SK-N-SH treated with all-trans-retinoic acid at 6 μM for 48 hours (cell line): ENCODE measurements at regions not wholly inside any gene's neighbourhood (a gene's known extent, or its start where the extent isn't known, plus 50 kb on each side); places are given as distances from the start of the nearest gene placed in this dataset.

Source experiments
- ATAC-seq: fragments of 200-7000 bp; cut with Tn5 transposase; 3 replicates; pipeline ENCODE4 v1.9.1; 2020; ENCODE audit warnings: mild to moderate bottlenecking, moderate library complexity
- BACH2 ChIP-seq: fragments of 250-450 bp; sonication (Bioruptor Pico); IDR thresholded peaks from 2 replicates; pipeline ENCODE4 v1.9.0; 2021; ENCODE audit warnings: mild to moderate bottlenecking, borderline replicate concordance
- ESRRG ChIP-seq: fragments of 250-450 bp; sonication (Bioruptor Pico); IDR thresholded peaks from 2 replicates; pipeline ENCODE4 v1.6.1; 2021; ENCODE audit warnings: mild to moderate bottlenecking
- GLIS3 ChIP-seq: fragments of 250-450 bp; sonication (Bioruptor Pico); IDR thresholded peaks from 2 replicates; pipeline ENCODE4 v1.5.0; 2020; ENCODE audit warnings: mild to moderate bottlenecking, moderate library complexity
- ISL1 ChIP-seq: fragments of 250-450 bp; sonication (Bioruptor Pico); IDR thresholded peaks from 2 replicates; pipeline ENCODE4 v2.1.2; 2022; ENCODE audit warnings: mild to moderate bottlenecking, moderate library complexity
- OSR1 ChIP-seq: fragments of 250-450 bp; sonication (Bioruptor Pico); IDR thresholded peaks from 2 replicates; pipeline ENCODE4 v1.8.0; 2022; ENCODE audit warnings: moderate library complexity, mild to moderate bottlenecking, inconsistent platforms
- PPARA ChIP-seq: fragments of 250-450 bp; sonication (Bioruptor Pico); IDR thresholded peaks from 2 replicates; pipeline ENCODE4 v1.5.0; 2020; ENCODE audit warnings: mild to moderate bottlenecking, borderline replicate concordance
- RARB ChIP-seq: fragments of 250-450 bp; sonication (Bioruptor Pico); IDR thresholded peaks from 2 replicates; pipeline ENCODE4 v1.8.0; 2021; ENCODE audit warnings: mild to moderate bottlenecking, moderate library complexity
- SNAI2 ChIP-seq: fragments of 250-450 bp; sonication (Bioruptor Pico); IDR thresholded peaks from 2 replicates; pipeline ENCODE4 v1.5.0; 2020; ENCODE audit warnings: mild to moderate bottlenecking, moderate library complexity
- TCF4 ChIP-seq: fragments of 250-450 bp; sonication (Bioruptor Pico); IDR thresholded peaks from 2 replicates; pipeline ENCODE4 v1.8.0; 2021; ENCODE audit warnings: mild to moderate bottlenecking, moderate library complexity, borderline replicate concordance
- TOX ChIP-seq: fragments of 250-450 bp; sonication (Bioruptor Pico); IDR thresholded peaks from 2 replicates; pipeline ENCODE4 v1.8.0; 2021; ENCODE audit warnings: mild to moderate bottlenecking, moderate library complexity, borderline replicate concordance
- ZC3H10 ChIP-seq: fragments of 250-450 bp; sonication (Bioruptor Pico); IDR thresholded peaks from 2 replicates; pipeline ENCODE4 v1.5.1; 2021; ENCODE audit warnings: mild to moderate bottlenecking, moderate library complexity
- ZFP3 ChIP-seq: fragments of 250-450 bp; sonication (Bioruptor Pico); IDR thresholded peaks from 2 replicates; pipeline ENCODE4 v1.5.0; 2020; ENCODE audit warnings: mild to moderate bottlenecking, moderate library complexity
- ZNF565 ChIP-seq: fragments of 450-650 bp; formaldehyde crosslinking; conservative IDR thresholded peaks from 2 replicates; pipeline ENCODE4 v1.5.0; 2020; ENCODE audit warnings: low read depth, mild to moderate bottlenecking, moderate library complexity
- ZNF70 ChIP-seq: fragments of 450-650 bp; formaldehyde crosslinking; IDR thresholded peaks from 2 replicates; pipeline ENCODE4 v1.5.0; 2020; ENCODE audit warnings: mild to moderate bottlenecking, moderate library complexity
- ZNF8 ChIP-seq: fragments of 450-650 bp; formaldehyde crosslinking; IDR thresholded peaks from 2 replicates; pipeline ENCODE4 v1.5.0; 2020; ENCODE audit warnings: mild to moderate bottlenecking, moderate library complexity
- TF ChIP-seq, protein P1 (sequence below): fragments of 250-450 bp; sonication (Bioruptor Pico); IDR thresholded peaks from 2 replicates; pipeline ENCODE4 v1.5.1; 2020; ENCODE audit warnings: low read depth, mild to moderate bottlenecking, moderate library complexity
- TF ChIP-seq, protein P2 (sequence below): fragments of 250-450 bp; sonication (Bioruptor Pico); IDR thresholded peaks from 2 replicates; pipeline ENCODE4 v1.5.0; 2020; ENCODE audit warnings: mild to moderate bottlenecking, moderate library complexity
- TF ChIP-seq, protein P3 (sequence below): fragments of 250-450 bp; sonication (Bioruptor Pico); IDR thresholded peaks from 2 replicates; pipeline ENCODE4 v1.8.0; 2020; ENCODE audit warnings: mild to moderate bottlenecking, moderate library complexity, borderline replicate concordance
- TF ChIP-seq, protein P4 (sequence below): fragments of 250-450 bp; sonication (Bioruptor Pico); IDR thresholded peaks from 2 replicates; pipeline ENCODE4 v1.5.1; 2021; ENCODE audit warnings: mild to moderate bottlenecking, moderate library complexity

DNA sequence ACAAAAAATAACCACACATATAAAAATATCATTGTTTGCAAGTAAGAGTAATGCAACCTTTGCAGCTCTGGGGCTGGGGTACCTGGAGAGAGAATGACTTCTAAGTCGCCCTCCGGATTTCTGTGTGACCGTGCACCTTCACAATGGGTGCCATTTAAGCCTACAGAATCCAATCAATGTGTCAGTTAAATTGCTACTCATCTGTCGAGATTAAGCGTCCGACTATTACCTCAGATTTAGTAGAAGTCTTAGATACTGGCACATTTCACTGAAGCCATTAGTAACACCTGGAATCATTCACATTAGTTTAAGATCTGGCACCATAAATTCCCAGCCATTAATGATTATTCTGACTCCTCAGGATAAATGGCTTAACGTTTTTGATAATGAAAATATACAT, 507.3 kb upstream of the MGMT start:
- no peak for TF ChIP-seq PPARA (CRISPR knock-in tag)
- TF ChIP-seq, protein P1, sequence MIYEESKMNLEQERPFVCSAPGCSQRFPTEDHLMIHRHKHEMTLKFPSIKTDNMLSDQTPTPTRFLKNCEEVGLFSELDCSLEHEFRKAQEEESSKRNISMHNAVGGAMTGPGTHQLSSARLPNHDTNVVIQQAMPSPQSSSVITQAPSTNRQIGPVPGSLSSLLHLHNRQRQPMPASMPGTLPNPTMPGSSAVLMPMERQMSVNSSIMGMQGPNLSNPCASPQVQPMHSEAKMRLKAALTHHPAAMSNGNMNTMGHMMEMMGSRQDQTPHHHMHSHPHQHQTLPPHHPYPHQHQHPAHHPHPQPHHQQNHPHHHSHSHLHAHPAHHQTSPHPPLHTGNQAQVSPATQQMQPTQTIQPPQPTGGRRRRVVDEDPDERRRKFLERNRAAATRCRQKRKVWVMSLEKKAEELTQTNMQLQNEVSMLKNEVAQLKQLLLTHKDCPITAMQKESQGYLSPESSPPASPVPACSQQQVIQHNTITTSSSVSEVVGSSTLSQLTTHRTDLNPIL (CRISPR knock-in tag) = no peak
- TF ChIP-seq BACH2 (CRISPR knock-in tag) = no peak
- TF ChIP-seq GLIS3 (CRISPR knock-in tag) = no peak
- TF ChIP-seq TCF4 = no peak
- TF ChIP-seq ESRRG = no peak
- TF ChIP-seq ISL1 = no peak
- TF ChIP-seq RARB (CRISPR knock-in tag) = no peak
- TF ChIP-seq ZNF8 (CRISPR knock-in tag) = no peak
- TF ChIP-seq, protein P2, sequence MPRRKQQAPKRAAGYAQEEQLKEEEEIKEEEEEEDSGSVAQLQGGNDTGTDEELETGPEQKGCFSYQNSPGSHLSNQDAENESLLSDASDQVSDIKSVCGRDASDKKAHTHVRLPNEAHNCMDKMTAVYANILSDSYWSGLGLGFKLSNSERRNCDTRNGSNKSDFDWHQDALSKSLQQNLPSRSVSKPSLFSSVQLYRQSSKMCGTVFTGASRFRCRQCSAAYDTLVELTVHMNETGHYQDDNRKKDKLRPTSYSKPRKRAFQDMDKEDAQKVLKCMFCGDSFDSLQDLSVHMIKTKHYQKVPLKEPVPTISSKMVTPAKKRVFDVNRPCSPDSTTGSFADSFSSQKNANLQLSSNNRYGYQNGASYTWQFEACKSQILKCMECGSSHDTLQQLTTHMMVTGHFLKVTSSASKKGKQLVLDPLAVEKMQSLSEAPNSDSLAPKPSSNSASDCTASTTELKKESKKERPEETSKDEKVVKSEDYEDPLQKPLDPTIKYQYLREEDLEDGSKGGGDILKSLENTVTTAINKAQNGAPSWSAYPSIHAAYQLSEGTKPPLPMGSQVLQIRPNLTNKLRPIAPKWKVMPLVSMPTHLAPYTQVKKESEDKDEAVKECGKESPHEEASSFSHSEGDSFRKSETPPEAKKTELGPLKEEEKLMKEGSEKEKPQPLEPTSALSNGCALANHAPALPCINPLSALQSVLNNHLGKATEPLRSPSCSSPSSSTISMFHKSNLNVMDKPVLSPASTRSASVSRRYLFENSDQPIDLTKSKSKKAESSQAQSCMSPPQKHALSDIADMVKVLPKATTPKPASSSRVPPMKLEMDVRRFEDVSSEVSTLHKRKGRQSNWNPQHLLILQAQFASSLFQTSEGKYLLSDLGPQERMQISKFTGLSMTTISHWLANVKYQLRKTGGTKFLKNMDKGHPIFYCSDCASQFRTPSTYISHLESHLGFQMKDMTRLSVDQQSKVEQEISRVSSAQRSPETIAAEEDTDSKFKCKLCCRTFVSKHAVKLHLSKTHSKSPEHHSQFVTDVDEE = no peak
- no peak for TF ChIP-seq OSR1 (CRISPR knock-in tag)
- TF ChIP-seq SNAI2 = no peak
- TF ChIP-seq, protein P3, sequence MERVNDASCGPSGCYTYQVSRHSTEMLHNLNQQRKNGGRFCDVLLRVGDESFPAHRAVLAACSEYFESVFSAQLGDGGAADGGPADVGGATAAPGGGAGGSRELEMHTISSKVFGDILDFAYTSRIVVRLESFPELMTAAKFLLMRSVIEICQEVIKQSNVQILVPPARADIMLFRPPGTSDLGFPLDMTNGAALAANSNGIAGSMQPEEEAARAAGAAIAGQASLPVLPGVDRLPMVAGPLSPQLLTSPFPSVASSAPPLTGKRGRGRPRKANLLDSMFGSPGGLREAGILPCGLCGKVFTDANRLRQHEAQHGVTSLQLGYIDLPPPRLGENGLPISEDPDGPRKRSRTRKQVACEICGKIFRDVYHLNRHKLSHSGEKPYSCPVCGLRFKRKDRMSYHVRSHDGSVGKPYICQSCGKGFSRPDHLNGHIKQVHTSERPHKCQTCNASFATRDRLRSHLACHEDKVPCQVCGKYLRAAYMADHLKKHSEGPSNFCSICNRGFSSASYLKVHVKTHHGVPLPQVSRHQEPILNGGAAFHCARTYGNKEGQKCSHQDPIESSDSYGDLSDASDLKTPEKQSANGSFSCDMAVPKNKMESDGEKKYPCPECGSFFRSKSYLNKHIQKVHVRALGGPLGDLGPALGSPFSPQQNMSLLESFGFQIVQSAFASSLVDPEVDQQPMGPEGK (CRISPR knock-in tag) = no peak
- TF ChIP-seq, protein P4, sequence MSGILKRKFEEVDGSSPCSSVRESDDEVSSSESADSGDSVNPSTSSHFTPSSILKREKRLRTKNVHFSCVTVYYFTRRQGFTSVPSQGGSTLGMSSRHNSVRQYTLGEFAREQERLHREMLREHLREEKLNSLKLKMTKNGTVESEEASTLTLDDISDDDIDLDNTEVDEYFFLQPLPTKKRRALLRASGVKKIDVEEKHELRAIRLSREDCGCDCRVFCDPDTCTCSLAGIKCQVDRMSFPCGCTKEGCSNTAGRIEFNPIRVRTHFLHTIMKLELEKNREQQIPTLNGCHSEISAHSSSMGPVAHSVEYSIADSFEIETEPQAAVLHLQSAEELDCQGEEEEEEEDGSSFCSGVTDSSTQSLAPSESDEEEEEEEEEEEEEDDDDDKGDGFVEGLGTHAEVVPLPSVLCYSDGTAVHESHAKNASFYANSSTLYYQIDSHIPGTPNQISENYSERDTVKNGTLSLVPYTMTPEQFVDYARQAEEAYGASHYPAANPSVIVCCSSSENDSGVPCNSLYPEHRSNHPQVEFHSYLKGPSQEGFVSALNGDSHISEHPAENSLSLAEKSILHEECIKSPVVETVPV (CRISPR knock-in tag) = no peak
- no peak for TF ChIP-seq TOX (CRISPR knock-in tag)
- no peak for TF ChIP-seq ZC3H10

DNA sequence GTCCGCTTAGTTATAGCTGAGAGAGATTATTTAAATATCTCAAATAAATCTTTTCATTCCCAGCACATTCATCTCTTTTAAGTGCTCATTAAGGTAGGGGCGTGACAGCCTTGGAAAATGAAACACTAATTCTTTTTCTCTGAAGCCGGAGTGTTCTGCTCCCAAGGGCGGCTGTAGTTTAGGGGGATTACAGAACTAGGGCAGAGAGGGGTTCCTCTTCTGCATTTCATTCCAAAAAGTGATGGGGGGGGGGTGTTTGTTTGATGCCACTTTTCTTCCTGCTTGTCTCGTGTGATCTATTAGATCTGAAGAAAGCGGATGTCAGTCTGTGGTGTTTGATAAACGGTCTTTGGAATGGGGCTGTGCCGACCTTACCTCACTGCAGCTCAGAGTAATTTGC, 506.5 kb upstream of the MGMT start:
- no peak for ATAC-seq
- TF ChIP-seq GLIS3 (CRISPR knock-in tag) (no peak), ZNF70 (CRISPR knock-in tag) (no peak), ZNF565 (CRISPR knock-in tag) (no peak), ZFP3 (CRISPR knock-in tag) (no peak), TCF4 (no peak), OSR1 (CRISPR knock-in tag) (no peak), ISL1 (no peak), TOX (CRISPR knock-in tag) (no peak), ESRRG (no peak), ZC3H10 (no peak), BACH2 (CRISPR knock-in tag) (no peak), PPARA (CRISPR knock-in tag) (no peak)
- TF ChIP-seq, protein P3 (CRISPR knock-in tag) = no peak
- TF ChIP-seq, protein P4 (CRISPR knock-in tag) = no peak
- TF ChIP-seq, protein P1 (CRISPR knock-in tag) = no peak
- TF ChIP-seq, protein P2 = no peak

More for the DNA sequence above, 507.3 kb upstream of the MGMT start:
- no peak for ATAC-seq
